OCI-LY7 (cell line): ENCODE measurements at regions not wholly inside any gene's neighbourhood (a gene's known extent, or its start where the extent isn't known, plus 50 kb on each side); places are given as distances from the start of the nearest gene placed in this dataset.
A peak's percentile ranks its signal among the peaks of the same experiment; 100 is the strongest.
"Not testable (repeated sequence)": the region's sequence is repeated elsewhere in the genome, so short reads cannot be mapped to it uniquely, and the experiment has no call there.

Source experiments
- BruUV-seq: library from RNA; stranded (reverse); fragments of 400-500 nt; replicated peaks from 2 replicates; lab custom pipeline; 2021; lab: Mats Ljungman, UMichigan
- CTCF ChIA-PET: fragments of 300-600 bp; sonication (Branson Sonifier 250); formaldehyde crosslinking; loops from one replicate; lab custom pipeline; 2022; ENCODE audit warnings: antibody characterized with exemption; ENCODE audit not compliant: unreplicated experiment; lab: Charles Lee
- POLR2A ChIA-PET: fragments of 300-600 bp; sonication (Branson Sonifier 250); formaldehyde crosslinking; loops from one replicate; lab custom pipeline; 2022; ENCODE audit warnings: antibody characterized with exemption; lab: Charles Lee
- DNase-seq: peaks from one replicate; pipeline ENCODE4 v3.0.0-alpha.2; 2015; ENCODE audit warnings: low spot score
- H2AFZ ChIP-seq: fragments of 200-600 bp; sonication (generic), shearing (Covaris generic); 2 replicates; pipeline ENCODE4 v1.6.1; 2014; ENCODE audit warnings: mild to moderate bottlenecking, antibody characterized with exemption, low read length, moderate library complexity
- H3K27ac ChIP-seq: fragments of 200-600 bp; sonication (generic); 2 replicates; pipeline ENCODE4 v1.5.1; 2014; ENCODE audit warnings: mixed run types, low read depth, mild to moderate bottlenecking, moderate library complexity, low read length, inconsistent platforms; ENCODE audit not compliant: poor library complexity, severe bottlenecking
- H3K36me3 ChIP-seq: fragments of 200-600 bp; sonication (generic); 2 replicates; pipeline ENCODE4 v1.6.1; 2014; ENCODE audit warnings: mild to moderate bottlenecking, antibody characterized with exemption, low read length, moderate library complexity, mixed read lengths; ENCODE audit not compliant: insufficient read depth
- H3K4me1 ChIP-seq: fragments of 200-600 bp; sonication (generic); 2 replicates; pipeline ENCODE4 v1.5.1; 2014; ENCODE audit warnings: mild to moderate bottlenecking, low read length; ENCODE audit not compliant: insufficient read depth, poor library complexity, severe bottlenecking
- H3K4me2 ChIP-seq: fragments of 200-600 bp; sonication (generic); 2 replicates; pipeline ENCODE4 v1.6.1; 2014; ENCODE audit warnings: mild to moderate bottlenecking, low read length
- H3K4me3 ChIP-seq: fragments of 200-600 bp; sonication (generic); 2 replicates; pipeline ENCODE4 v1.5.1; 2014; ENCODE audit warnings: mild to moderate bottlenecking, low read depth, low read length; ENCODE audit not compliant: poor library complexity, severe bottlenecking
- H3K79me2 ChIP-seq: fragments of 200-600 bp; sonication (generic); 2 replicates; pipeline ENCODE4 v1.6.1; 2016; ENCODE audit warnings: low read depth, mild to moderate bottlenecking, low read length, moderate library complexity, mixed read lengths; ENCODE audit not compliant: insufficient read depth
- H3K9me2 ChIP-seq: fragments of 200-600 bp; sonication (generic); 2 replicates; pipeline ENCODE4 v1.6.1; 2016; ENCODE audit warnings: mild to moderate bottlenecking, low read length, mixed read lengths; ENCODE audit not compliant: insufficient read depth
- H3K9me3 ChIP-seq: fragments of 200-600 bp; sonication (generic); 2 replicates; pipeline ENCODE4 v1.6.1; 2014; ENCODE audit warnings: mild to moderate bottlenecking, mixed run types, low read length, mixed read lengths
- H4K20me1 ChIP-seq: fragments of 200-600 bp; sonication (generic); 2 replicates; pipeline ENCODE4 v1.6.1; 2014; ENCODE audit warnings: mild to moderate bottlenecking, antibody characterized with exemption, low read length, moderate library complexity, mixed read lengths; ENCODE audit not compliant: insufficient read depth
- EZH2phosphoT487 ChIP-seq: fragments of 200-600 bp; sonication (generic); IDR thresholded peaks from 2 replicates; pipeline ENCODE4 v1.6.1; 2018; ENCODE audit warnings: low read depth, borderline replicate concordance, mild to moderate bottlenecking, mixed run types, antibody characterized with exemption, low read length, moderate library complexity, mixed read lengths
- intact Hi-C: fragments of 100-400 bp; cut with micrococcal nuclease; formaldehyde crosslinking; loops from one replicate; pipeline ENCODE4 v1.10.0; 2022; ENCODE audit not compliant: unreplicated experiment
- TF ChIP-seq, protein P1 (sequence below): fragments of 200-600 bp; sonication (generic); conservative IDR thresholded peaks from 2 replicates; pipeline ENCODE4 v1.5.1; 2014; ENCODE audit warnings: mild to moderate bottlenecking, antibody characterized with exemption, low read length, moderate library complexity, mixed read lengths

DNA sequence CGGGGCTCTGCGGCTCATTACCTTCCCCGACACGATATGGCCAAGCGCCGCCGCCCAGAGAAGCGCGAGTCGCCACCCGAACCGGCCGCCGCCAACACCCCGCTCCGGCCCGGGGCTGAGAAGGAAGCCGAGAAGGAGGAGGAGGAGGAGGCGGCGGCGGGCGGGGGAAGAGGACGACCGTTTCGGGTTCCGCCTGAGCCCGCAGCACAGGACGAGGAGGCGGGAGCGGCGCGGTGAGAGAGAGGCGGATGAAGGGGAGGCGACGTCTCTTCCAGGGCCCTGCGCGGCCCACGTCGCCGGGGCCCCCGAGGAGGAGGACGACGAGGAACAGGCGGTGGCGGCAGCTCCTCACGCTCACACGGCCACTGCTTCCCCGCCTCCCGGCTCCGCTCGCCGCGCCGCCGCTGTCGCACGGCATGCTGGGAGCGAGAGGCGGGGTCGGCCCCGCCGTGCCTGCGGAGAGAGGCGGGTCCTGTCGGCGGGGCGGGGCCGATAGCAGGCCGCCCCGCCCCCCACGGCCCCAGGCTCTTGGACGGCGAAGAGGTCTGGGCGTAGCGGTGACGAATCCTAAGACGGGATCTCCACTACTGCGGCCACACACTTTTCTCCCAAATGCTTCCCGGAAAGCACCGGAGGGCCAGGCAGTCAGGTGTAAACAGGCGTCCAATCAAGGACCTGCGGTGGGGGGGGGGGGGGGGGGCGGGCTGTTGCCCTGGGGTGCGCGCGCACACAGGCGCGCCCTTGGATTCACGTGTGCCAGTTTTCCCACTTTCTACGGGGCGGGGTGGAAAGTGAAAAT is 97.3 kb upstream of the METTL9 start:
- peak; percentile 94 for DNase-seq
- Histone ChIP-seq H3K27ac (peak overlapping the region; percentile 84), H3K9me3 (no peaks in the 10 kb centered on the region), H3K36me3 (peaks cover 23% of the 10 kb centered on the region), H3K9me2 (no peaks in the 10 kb centered on the region), H2AFZ (no peak overlapping the region), H3K4me3 (peak overlapping the region; percentile 80), H3K79me2 (peaks cover 60% of the 10 kb centered on the region), H4K20me1 (peaks cover 5% of the 10 kb centered on the region; the same call in 1 of the 2 replicates), H3K4me1 (peaks cover 43% of the 10 kb centered on the region), H3K4me2 (peak overlapping the region; percentile 61)
- TF ChIP-seq EZH2phosphoT487 = no peak
- TF ChIP-seq, protein P1, sequence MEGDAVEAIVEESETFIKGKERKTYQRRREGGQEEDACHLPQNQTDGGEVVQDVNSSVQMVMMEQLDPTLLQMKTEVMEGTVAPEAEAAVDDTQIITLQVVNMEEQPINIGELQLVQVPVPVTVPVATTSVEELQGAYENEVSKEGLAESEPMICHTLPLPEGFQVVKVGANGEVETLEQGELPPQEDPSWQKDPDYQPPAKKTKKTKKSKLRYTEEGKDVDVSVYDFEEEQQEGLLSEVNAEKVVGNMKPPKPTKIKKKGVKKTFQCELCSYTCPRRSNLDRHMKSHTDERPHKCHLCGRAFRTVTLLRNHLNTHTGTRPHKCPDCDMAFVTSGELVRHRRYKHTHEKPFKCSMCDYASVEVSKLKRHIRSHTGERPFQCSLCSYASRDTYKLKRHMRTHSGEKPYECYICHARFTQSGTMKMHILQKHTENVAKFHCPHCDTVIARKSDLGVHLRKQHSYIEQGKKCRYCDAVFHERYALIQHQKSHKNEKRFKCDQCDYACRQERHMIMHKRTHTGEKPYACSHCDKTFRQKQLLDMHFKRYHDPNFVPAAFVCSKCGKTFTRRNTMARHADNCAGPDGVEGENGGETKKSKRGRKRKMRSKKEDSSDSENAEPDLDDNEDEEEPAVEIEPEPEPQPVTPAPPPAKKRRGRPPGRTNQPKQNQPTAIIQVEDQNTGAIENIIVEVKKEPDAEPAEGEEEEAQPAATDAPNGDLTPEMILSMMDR = no peak
- intact Hi-C loops = no loop called here
- ChIA-PET POLR2A (no interaction called here), CTCF (no interaction called here)
- BruUV-seq = no TSS peak

DNA sequence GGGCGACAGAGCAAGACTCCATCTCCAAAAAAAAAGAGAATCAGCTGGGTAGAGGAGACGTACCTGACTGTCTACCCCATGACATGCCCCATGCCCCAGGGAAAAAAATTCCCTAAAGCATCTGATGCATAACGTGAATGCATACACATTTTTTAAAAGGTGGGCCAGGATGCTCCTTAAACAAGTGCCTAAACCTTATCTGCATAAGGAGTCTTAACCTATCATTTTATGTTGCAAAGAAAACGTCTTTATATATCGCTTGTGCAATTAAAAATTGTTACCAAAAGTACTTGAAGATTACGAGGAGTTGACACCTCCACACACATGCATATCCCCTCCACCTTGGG is 95.8 kb upstream of the METTL9 start:
- intact Hi-C loops, BruUV-seq, POLR2A ChIA-PET: not testable (repeated sequence)

DNA sequence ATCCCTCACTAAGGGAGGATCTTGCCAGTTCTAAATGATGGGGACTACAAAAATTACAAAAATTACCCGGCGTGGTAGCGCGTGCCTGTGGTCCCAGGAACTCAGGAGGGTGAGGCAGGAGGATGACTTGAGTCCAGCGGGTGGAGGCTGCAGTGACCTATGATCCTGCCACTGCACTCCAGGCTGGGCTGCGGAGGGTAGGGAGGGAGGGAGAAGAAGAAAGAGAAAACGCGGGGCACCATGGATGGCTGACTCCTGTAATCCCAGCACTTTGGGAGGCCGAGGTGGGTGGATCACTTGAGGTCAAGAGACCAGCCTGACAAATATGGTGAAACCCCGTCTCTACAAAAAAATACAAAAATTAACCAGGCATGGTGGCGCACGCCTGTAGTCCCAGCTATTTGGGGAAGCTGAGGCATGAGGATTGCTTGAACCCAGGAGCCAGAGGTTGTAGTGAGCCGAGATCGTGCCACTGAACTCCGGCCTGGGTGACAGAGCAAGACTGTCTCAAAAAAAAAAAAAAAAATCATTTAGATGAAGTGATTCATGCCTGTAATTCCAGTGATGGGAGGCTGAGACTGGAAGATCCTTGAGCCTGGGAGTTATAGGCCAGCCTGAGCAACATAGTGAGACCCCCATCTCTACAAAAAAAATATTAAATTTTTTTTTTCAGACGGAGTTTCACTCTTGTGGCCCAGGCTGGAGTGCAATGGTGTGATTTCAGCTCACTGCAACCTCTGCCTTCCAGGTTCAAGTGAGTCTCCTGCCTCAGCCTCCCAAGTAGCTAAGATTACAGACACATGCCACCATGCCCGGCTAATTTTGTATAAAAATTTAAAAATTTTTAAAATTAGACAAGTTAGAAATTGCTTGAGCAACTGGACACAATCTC is 95.2 kb upstream of the METTL9 start:
- H3K9me3 ChIP-seq, intact Hi-C loops, H3K4me3 ChIP-seq, H2AFZ ChIP-seq, CTCF ChIA-PET, H3K4me2 ChIP-seq, H3K9me2 ChIP-seq, BruUV-seq, H3K27ac ChIP-seq, DNase-seq: not testable (repeated sequence)
- Histone ChIP-seq H3K79me2 (peaks cover 76% of the 10 kb centered on the region), H3K4me1 (peaks cover 59% of the 10 kb centered on the region), H4K20me1 (peaks cover 11% of the 10 kb centered on the region), H3K36me3 (peaks cover 38% of the 10 kb centered on the region)
- POLR2A ChIA-PET = interaction anchor here (0.6 kb wide), 1 partner anchor 204 kb away, joined by 8 read pairs; no protein-coding TSS in a partner anchor

More for the DNA sequence above, 95.8 kb upstream of the METTL9 start:
- H2AFZ ChIP-seq, H3K9me3 ChIP-seq, H3K4me3 ChIP-seq, H3K27ac ChIP-seq, CTCF ChIA-PET, DNase-seq, H3K4me2 ChIP-seq, H3K9me2 ChIP-seq: not testable (repeated sequence)
- Histone ChIP-seq H3K36me3 (peaks cover 32% of the 10 kb centered on the region), H3K79me2 (peaks cover 69% of the 10 kb centered on the region), H3K4me1 (peaks cover 53% of the 10 kb centered on the region), H4K20me1 (peaks cover 11% of the 10 kb centered on the region)

DNA sequence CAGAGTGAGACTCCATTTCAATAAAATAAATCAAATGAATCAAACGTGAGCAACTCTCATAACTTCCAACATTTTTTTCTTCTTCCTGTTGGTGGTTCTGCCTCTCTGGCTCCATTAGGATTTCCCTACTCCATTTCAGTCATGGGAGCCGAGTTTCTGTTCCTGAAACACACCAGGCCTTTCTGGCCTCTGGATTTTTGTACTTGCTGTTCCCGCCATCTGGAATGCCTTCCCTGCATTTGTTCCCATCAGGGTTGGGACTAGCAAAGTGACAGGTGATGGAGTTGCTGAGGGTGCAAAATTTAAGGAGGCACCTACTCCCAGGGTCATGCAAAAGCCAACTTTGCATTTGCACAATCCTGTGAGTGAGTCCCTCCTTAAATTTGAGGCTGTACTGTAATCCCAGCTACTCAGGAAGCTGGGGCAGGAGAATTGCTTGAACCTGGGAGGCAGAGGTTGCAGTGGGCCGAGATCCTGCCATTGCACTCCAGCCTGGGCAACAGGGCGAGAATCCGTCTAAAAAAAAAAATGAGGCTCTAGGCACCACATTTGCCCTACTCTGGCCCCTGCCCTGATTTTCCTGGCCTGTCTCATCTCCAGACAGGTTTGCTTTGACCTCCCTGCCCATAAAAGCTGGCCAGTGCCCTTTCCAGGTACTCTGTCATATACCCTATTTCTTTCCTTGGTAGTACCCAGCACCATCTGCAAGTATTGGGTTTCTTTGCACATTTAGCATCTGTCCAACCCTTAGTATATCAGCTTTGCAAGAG is 93.4 kb upstream of the METTL9 start:
- H2AFZ ChIP-seq, CTCF ChIA-PET, DNase-seq, H3K9me3 ChIP-seq, BruUV-seq, POLR2A ChIA-PET, H3K9me2 ChIP-seq, intact Hi-C loops: not testable (repeated sequence)
- Histone ChIP-seq H3K4me3 (peak overlapping the region; percentile 67), H3K4me2 (peak overlapping the region; percentile 90), H3K27ac (peak overlapping the region; percentile 93), H4K20me1 (peaks cover 11% of the 10 kb centered on the region), H3K79me2 (peaks cover 84% of the 10 kb centered on the region), H3K36me3 (peaks cover 53% of the 10 kb centered on the region), H3K4me1 (peaks cover 77% of the 10 kb centered on the region)
